GM19240 (cell line): ENCODE measurements at regions not wholly inside any gene's neighbourhood (a gene's known extent, or its start where the extent isn't known, plus 50 kb on each side); places are given as distances from the start of the nearest gene placed in this dataset.

Experiments
- DNase-seq: peaks from one replicate; pipeline ENCODE4 v3.0.0; 2011; ENCODE audit warnings: low spot score; ENCODE audit not compliant: insufficient read length

DNA sequence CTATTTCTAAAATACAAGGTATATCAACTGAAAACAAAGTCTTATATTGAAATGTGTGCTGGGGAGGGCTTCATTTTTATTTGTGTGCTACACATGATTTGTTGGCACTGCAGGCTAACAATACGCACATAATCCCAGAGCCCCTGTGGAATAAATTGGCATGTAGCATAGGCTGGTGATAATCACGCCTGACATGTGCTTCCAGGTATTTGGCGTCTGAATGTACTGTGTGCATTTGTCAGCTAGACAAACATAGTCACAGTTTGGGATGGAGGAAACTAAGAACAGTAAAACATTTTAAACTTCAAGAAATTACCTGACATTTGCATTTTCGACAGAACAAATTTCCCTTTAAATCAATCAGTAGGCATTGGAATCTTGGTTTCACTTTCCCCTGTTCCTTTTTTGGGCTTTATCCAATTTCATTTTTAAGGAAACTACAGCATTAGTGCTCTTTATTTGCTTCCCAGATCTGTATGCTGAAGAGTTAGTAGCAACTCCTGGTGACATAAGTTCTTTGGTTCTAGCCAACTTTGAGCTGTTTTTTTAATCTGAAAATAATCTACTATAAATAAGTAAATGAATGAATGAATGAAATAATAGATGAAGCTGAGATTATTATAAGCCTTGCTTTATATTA is 472.3 kb downstream of the PDHA2 start:
- no peak for DNase-seq

DNA sequence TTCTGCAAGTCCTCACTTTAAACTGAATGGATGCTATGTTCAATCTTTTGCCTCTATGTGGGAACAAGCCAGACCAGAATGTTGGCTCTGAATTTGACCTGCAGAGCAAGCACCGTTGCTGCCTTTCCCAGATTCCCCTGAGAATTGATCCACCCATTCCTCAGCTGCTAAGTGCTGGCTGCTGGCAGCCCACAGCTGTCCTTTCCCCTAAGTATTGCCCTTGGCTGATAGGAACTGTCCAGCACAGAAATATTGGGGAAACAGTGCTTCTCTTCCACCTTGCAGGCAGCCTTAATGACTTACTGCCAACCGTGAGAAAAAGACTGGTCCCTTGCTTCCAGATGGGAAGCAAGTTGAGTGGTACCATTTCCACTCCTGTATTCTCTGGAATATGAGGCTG is 475.9 kb downstream of the PDHA2 start:
- no peak for DNase-seq

DNA sequence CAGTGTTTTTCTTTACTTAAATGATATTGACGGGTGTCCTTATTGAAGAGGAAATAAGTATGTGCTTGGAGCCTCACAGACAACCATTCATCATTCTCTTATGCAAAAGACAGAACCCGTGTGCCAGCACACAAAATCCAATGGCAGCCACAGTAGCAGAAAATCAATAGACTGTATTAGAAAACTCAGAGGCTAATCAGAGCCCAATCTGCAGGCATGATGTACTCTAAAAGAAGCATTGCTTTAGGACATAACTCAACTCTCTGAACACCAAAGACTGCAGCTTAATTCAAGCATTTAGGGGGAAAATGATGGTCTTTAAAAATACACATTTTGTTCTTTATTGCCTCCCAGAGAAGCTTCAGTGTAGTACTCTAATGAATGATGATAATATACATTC is 476.9 kb downstream of the PDHA2 start:
- DNase-seq = no peak

DNA sequence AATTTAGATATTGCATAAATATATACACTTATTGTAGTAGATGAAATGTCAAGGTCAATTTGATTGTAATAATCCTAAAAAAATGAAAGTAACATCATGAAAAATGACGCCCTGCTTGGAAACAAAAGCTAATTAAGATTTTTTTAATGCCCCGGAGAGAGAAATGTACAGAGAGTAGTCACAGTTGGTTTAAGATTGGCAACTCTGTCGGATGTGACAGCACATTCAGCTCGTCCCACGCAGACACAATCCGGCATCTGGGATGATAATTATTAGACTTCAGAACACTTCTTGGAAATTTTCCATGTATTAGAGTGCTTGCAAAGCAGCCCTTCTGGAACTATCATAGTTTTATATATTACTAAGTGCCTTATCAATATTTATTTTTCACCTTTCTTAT is 478.0 kb downstream of the PDHA2 start:
- no peak for DNase-seq

DNA sequence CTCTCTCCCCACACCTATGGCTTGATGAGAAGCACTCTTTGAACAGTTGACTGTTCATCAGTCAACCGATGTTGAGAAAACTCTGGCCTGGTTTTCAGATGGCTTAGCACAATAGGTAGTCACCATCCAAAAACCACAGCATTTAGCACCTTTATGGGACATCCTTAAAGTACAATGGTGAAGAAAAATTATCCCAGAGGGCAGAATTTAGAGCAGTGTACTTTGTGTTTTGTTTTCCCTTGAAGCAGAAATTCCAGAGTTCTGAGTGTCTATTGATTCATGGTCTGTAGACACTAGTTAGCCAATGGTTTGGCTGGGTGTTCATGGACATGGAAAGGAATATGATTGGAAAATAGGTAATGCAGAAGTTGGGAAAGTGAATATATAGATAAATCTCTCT is 487.0 kb downstream of the PDHA2 start:
- DNase-seq = no peak

DNA sequence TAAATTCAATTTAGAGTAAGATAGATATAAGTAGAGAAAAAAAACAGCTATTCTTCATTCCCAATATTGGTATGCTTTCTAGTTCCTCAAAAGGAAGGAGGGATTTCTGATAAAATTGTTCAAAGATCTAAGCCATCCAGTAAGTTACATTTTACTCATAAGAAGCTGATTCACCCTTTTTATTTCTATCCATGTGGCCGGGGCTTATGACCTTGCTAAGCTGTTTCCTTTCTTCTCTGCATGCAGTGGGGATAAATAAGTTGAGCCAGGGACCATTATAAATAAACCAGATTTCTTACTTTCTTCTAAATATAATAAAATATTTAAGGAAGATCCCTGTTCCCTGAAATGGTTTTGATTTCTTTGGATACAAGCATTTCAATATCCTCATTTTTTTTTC is 502.3 kb downstream of the PDHA2 start:
- DNase-seq = no peak

DNA sequence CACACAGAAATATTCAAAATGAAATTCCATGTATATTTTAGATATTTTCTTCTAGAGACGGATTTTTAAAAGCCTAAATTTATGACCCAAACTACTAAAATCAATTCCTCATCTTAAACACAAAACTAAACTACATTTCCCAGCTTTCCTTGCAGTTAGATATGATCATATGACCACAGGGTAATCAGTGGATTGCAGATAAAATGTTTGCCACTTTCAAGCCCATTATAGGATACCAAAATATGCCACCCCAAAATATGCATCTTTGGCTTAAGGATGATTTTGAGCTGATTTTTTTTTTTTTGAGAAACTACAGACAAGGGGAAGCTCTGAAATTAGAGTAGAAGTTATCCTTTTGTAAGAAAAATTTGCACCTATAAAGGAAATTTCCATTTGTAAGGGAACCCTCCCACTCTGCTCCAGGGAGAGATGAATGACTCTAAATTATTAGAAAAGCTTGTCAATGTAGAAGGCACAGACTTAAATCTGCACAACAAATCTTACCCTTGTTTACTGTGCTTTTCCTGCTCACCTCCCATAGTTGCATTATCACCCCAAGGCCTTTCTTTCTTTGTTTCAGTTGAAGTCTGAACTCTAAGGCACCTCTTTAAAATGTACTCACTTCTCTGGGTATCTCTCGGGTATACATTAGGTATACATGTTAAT is 503.0 kb downstream of the PDHA2 start:
- DNase-seq = no peak

DNA sequence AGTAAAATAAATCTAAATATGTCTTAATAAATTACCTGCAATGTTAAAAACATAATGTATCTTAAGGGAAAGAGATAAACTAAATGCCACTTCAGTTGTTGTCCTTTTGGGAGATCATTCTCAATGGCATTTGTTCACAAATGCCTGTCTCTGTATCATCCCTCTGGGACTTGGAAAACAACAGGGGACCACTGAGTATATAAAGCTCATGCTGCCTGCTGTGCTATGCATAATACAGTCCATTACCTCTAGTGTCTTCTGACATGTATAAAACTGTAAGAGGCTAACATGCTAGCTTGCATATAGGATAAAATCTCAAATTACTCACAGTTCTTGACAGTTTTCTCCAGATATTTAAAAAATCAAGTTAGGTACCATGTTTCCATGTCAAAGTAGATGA is 503.9 kb downstream of the PDHA2 start:
- DNase-seq = no peak

DNA sequence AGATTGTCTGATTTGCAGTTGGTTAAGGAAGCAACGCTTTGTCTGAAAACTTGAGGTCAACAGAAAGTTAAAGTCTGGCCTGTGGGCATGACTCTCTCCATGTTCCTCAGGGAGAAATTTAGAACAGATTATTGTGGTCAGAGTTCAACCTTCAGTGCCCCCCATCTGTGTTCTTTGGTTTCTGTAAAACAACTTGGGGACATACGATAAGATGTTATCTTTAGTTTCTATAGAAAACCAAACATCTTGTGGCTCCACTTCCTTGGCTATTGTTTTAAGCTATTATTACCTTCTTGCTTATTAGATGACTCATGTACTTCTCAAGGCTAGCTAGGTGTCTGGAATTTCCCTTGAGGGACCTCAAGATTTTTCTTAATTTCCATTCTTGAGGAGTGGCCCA is 507.7 kb downstream of the PDHA2 start:
- DNase-seq = no peak

DNA sequence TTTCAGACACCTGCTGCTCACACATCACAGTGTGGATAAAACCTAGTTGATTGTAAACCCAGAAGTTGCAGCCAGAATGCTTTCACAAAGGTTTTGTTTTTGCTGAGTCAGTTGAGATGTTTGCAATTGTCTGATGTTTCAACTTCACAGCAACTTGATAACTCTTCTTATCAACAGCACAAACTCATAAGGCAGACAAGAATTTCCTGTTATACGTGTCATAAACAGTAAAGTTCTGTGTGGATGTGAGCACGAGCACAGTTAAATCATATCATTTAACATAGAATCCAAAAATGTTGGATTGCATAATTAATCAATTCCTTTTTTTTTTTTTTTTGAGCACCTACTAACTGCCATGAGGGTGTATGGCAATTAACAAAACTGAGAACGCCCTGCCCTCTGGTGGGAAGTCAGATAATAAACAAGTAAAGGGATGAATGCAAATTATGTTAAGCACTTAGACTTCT is 512.2 kb downstream of the PDHA2 start:
- DNase-seq = no peak

DNA sequence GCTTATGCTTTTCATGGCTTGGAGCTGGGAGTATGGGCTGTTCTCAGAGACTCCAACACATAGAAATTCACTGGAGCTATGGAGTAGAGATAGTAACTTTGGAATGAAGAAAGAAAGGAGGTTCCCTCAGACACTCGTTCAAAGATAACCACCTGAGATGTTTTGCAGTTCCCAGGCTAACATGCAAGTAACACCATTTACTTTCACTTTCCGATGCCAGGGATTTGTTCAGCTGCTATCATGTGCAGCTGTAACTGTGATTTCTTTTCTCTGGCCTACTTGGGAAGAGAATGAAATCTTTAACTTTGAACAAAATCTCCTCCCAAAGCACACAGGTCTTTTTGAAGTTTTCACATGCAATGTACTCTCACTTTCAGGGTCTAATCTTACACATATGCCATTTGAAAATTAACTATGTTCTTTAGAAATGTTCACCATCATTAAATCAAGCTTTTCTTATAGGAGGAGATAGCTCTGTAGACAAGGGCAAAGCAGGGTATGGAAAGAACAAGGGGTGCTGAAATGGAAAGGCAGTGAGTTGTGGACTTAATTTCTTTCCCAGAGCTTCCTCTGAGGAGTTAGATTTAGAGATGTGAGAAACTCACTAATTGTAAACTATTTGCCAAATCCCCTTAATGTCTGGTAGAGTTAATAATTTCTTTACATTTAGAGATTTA is 514.3 kb downstream of the PDHA2 start:
- no peak for DNase-seq

DNA sequence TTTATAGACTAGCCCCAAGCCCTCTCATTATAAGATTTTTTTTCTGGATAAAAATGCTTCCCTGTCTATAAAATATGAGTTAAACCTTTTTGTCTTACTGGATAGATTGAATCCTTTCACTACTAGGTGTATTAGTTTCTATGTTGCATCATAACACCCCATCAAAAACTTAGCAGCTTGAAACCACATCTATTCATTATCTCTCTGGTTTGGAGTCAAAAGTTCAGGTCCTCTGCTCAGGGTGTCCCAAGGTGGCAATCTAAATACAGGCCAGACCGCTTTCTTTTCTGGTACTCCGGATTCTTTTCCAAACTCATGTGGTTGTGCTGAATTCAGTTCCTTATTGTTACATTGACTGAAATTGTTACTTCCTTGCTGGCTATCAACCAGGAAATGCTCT is 515.5 kb downstream of the PDHA2 start:
- DNase-seq = no peak

DNA sequence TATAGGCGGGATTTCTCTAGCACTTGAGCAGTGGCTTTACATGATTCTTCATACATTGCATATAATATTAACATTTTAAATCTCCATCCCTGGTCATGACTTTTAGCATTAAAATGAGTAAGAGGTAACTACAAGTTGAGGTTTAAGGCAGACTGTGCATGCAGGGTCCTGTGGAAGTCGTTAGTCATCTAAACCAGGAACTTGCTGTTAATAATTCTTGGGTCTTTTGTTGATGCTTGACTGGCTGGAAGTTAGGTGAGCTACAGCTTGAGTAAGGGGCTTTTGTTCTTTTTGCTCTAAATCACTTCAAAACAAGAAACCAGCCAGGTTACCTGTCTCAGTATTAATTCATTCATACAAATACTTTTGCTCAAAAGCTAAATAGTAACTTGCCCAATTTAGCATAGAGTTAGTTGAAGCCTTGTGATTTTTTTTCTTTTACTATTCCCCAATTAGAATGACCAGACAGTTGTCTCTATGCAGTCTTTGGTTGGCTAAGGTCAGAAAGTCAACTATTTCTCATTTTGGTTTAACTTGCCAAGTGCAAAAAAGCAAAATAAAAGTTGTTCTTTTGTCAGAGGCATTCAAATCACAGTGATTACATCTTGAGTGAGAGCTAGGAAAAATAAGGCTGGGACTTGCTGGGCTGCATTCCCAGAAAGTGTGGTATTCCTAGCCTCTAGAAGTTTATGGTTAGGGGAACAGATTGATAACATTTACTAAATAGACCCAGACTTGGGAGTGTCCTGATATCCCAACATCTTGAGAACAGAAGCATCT is 516.9 kb downstream of the PDHA2 start:
- no peak for DNase-seq

DNA sequence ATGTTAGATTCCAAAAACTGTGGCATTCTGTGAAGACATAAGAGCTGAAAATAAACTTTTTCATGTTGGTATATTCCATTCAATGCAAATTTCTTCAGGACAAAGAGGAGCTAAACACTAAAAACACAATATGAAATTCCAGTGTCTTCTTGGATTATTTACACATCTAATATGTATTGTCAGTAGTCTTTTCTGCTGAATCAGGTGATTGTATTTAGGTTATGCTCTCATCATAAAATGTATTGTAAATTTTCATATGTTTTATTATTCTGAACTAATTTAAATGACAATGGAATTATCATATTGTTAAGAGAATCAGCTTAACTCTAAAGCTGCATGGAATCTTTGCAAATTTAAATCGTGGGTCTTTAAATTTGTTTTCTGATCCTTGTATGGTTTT is 526.7 kb downstream of the PDHA2 start:
- DNase-seq = no peak

DNA sequence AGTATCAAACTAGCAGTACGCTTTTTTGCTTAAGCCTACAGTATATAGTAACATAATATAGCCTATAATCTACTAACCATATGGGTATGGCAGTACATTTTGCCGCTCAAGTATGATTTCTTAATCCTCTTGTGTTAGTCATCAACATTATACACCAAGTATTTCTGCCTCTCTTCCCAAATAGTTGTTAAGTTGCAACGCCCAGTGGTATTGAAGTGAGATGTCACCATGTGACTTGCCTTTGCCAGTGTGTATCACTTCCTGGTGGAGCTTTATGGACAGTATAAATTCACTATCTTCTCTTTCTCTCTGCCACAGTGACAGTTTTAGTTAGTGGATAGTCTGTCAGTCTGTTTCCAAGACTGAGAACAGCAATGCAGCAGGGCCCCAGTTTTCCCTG is 535.5 kb downstream of the PDHA2 start:
- DNase-seq = no peak

DNA sequence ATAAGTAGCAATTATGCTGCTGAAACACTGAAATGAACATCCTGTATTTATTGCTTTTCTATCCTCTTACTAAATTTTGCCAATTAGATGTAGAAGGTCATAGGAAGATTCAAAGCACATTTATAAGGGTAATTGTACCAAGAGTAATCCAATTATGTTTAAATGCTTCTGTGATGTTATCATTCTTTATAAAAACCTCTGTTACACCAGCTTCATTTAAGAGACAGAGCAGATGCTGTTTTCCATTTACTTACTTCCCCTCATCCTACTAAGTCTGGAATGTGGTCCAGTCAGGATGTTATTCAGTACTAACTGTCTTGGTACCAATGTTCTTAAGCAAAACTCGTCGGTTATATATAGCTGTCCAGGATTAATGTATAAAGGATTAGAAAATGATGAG is 539.6 kb downstream of the PDHA2 start:
- no peak for DNase-seq

DNA sequence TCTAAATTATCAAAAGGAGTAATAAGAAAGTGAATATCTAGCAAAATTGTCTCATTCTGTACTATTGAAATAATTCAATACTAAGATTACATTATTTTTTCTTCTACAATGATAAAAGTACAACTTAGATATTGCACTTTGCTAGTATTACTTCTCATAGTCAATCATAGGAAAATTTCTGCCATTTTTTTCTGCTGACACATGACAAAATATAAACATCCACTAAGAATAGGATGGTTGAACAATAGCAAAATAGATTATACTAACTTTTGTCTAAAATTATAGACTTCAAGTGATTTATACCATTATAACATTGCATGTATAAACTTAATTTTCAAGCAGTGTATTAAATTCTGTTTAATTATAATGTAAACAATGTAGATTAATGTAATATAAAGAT is 540.2 kb downstream of the PDHA2 start:
- no peak for DNase-seq

DNA sequence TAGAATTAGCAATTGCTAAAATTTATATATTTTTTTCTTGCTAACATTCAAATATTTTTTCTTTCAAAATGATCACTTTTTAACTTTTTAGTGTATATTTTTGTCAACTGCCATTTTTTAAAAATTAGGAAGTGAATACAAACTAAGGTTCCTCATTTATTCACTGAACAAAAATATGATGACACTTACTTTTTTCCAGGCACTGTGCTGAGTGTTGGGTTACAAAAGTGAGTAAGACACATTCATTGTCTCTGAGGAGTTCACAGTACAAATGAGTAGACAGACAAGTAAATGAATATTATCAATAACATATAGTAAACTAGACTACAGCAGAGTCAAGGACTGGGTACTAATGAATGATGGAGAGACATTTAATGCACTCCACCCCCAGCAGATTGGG is 543.5 kb downstream of the PDHA2 start:
- no peak for DNase-seq

DNA sequence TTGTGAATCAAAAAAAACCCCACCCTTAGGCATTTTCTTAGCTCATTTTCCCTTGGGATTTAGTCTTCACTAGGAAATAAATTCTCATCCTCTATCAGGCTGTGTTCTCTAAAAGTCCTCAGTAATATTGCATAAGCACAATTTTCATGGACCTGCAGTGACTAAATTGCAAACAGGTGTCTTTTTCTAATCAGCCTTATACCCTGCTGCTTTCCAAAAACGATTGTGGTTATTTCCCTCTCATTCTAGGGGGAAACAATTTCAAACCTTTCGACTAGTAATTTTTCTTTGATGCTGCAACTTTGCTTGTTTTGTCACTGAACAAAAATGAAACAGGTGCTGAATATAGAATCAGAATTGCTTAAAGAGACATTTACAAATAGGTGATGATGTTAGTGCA is 549.9 kb downstream of the PDHA2 start:
- DNase-seq = no peak

DNA sequence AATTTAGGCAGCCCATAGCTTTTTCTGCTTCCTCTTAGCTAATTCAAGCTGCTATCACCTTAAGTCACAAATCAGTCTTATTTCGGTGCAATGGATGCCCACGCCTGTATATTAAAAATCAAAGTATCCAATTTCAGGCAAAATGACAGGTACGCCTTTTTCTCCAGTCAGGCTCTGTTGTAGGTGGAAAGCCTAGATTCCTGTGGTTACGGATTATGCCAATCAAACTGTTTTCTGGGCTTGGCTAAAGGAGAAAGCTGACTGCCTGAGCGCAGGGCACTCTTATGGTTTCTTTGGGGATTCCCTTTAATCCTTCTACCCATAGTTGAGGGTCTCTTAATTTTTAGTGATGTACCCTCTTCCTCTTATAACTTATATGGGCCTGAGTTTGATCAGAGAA is 550.5 kb downstream of the PDHA2 start:
- DNase-seq = no peak

DNA sequence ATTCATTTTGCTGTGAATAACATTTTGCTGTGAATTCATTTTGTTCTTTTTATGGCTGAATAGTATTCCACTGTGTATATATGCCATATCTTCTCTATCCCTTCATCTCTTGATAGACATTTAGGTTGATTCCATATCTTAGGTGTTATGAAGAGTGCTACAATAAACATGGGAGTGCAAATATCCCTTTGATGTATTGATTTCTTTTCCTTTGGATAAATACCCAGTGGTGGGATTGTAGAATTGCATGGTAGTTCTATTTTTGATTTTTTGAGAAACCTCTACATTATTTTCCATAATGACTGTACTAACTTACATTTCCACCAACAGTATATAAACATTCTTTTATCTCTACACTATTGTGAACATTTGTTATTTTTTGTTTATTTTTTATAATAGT is 555.9 kb downstream of the PDHA2 start:
- no peak for DNase-seq

DNA sequence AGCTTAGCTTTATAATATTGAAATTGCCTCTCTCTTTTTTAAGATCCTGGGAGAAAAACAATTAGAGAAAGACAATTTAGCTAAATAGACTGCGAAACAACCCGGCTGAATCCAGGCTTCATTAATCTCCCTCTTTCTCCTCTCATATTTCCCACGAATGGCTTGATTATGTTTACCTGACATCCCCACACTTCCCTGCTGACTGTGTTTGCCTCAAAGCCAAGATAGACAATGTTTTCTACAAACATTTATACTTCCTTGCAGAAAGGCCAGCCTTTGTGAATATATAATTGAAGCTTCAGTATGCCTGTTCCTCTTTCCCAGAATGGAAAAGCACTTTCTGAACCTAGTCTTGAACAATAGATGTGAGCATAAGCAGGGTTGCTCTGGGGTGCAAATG is 566.8 kb downstream of the PDHA2 start:
- no peak for DNase-seq
